Karpas-422 (cell line): ENCODE measurements at regions not wholly inside any gene's neighbourhood (a gene's known extent, or its start where the extent isn't known, plus 50 kb on each side); places are given as distances from the start of the nearest gene placed in this dataset.

Experiments used
- DNase-seq: peaks from one replicate; pipeline ENCODE4 v3.0.0-alpha.2; 2015
- H2AFZ ChIP-seq: fragments of 200-600 bp; sonication (generic); 2 replicates; pipeline ENCODE4 v1.6.1; 2014; ENCODE audit warnings: antibody characterized with exemption, low read length, mixed read lengths
- H3K27ac ChIP-seq: fragments of 200-600 bp; sonication (generic); 2 replicates; pipeline ENCODE4 v1.5.1; 2014; ENCODE audit warnings: mild to moderate bottlenecking, low read length, moderate library complexity
- H3K27me3 ChIP-seq: fragments of 200-600 bp; sonication (generic); 2 replicates; pipeline ENCODE4 v1.6.1; 2014; ENCODE audit warnings: low read length, mixed read lengths
- H3K36me3 ChIP-seq: fragments of 200-600 bp; sonication (generic); 2 replicates; pipeline ENCODE4 v1.6.1; 2014; ENCODE audit warnings: low read length, mixed read lengths; ENCODE audit not compliant: insufficient read depth
- H3K4me1 ChIP-seq: fragments of 200-600 bp; sonication (generic); 2 replicates; pipeline ENCODE4 v1.6.1; 2014; ENCODE audit warnings: mild to moderate bottlenecking, low read length, mixed read lengths
- H3K4me2 ChIP-seq: fragments of 200-600 bp; sonication (generic); 2 replicates; pipeline ENCODE4 v1.6.1; 2014; ENCODE audit warnings: low read length, low read depth, mild to moderate bottlenecking; ENCODE audit not compliant: poor library complexity, severe bottlenecking
- H3K4me3 ChIP-seq: fragments of 200-600 bp; sonication (generic); 2 replicates; pipeline ENCODE4 v1.5.1; 2014; ENCODE audit warnings: mild to moderate bottlenecking, antibody characterized with exemption, low read length, mixed read lengths
- H3K79me2 ChIP-seq: fragments of 200-600 bp; sonication (generic); 2 replicates; pipeline ENCODE4 v1.6.1; 2014; ENCODE audit warnings: mild to moderate bottlenecking, low read length, mixed read lengths
- H3K9ac ChIP-seq: fragments of 200-600 bp; sonication (generic); 2 replicates; pipeline ENCODE4 v1.6.0; 2014; ENCODE audit warnings: low read length
- H3K9me2 ChIP-seq: fragments of 200-600 bp; sonication (generic), shearing (Covaris generic); replicated peaks from 2 replicates; pipeline ENCODE4 v1.6.0; 2014; ENCODE audit warnings: mild to moderate bottlenecking, low read length, moderate library complexity; ENCODE audit not compliant: insufficient read depth
- H3K9me3 ChIP-seq: fragments of 300-700, 200-600 bp; sonication (generic); 2 replicates; pipeline ENCODE4 v1.6.1; 2014; ENCODE audit warnings: low read length, mixed read lengths
- H4K20me1 ChIP-seq: fragments of 200-600 bp; sonication (generic); 2 replicates; pipeline ENCODE4 v1.6.1; 2014; ENCODE audit warnings: mild to moderate bottlenecking, antibody characterized with exemption, low read length, low read depth; ENCODE audit not compliant: insufficient read depth

DNA sequence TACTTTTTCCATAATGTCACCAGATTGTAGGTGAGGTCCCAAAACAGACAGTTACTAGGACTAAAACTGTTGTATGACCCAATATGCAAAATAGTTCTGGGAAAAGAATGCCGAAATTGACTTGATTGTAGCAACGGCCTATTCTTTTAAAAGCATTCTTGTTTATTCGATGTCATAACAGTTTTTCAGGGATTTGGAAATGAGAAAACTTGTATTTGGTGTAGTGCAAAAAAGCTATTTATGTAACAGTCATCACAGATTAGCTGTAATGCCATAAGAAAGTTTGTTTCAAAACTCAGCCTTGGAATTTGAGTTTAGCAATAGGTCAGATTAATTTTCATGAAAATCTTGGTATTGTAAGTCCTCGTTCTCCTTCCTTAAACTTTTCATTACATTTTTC, 69.2 kb upstream of the DIAPH2 start:
- Histone ChIP-seq H3K4me1 (no peaks in the 10 kb centered on the region), H3K9ac (no peak overlapping the region), H3K4me3 (no peak overlapping the region), H3K9me3 (no peaks in the 10 kb centered on the region; the same call in 1 of the 2 replicates), H3K4me2 (no peak overlapping the region), H4K20me1 (no peaks in the 10 kb centered on the region), H3K27me3 (no peaks in the 10 kb centered on the region), H3K27ac (no peak overlapping the region), H3K36me3 (no peaks in the 10 kb centered on the region), H3K9me2 (no peaks in the 10 kb centered on the region), H3K79me2 (no peaks in the 10 kb centered on the region), H2AFZ (no peak overlapping the region)
- no peak for DNase-seq

DNA sequence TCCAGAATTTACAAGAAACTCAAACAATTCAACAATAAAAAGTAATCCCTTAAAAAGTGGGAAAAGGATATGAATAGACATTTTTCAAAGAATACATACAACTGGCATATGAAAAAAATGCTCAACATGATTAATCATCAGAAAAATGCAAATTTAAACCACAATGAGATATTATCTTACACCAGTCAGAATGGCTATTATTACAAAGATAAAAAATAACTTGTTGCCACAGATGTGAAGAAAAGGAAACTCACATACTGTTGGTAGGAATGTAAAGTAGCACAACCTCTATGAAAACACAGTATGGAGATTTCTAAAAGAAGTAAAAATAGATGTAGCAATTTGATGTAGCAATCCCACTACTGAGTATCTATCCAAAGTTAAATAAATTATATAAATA, 65.1 kb upstream of the DIAPH2 start:
- H3K9me2 ChIP-seq = no peaks in the 10 kb centered on the region
- no peaks in the 10 kb centered on the region for H3K4me1 ChIP-seq
- no peaks in the 10 kb centered on the region for H3K36me3 ChIP-seq
- no peak overlapping the region for H3K9ac ChIP-seq
- no peak overlapping the region for H3K4me3 ChIP-seq
- H3K4me2 ChIP-seq = no peak overlapping the region
- no peak overlapping the region for H2AFZ ChIP-seq
- H3K27me3 ChIP-seq = no peaks in the 10 kb centered on the region
- H3K9me3 ChIP-seq = no peaks in the 10 kb centered on the region; the same call in 1 of the 2 replicates
- DNase-seq = no peak
- H3K27ac ChIP-seq = no peak overlapping the region
- no peaks in the 10 kb centered on the region for H3K79me2 ChIP-seq
- no peaks in the 10 kb centered on the region for H4K20me1 ChIP-seq

DNA sequence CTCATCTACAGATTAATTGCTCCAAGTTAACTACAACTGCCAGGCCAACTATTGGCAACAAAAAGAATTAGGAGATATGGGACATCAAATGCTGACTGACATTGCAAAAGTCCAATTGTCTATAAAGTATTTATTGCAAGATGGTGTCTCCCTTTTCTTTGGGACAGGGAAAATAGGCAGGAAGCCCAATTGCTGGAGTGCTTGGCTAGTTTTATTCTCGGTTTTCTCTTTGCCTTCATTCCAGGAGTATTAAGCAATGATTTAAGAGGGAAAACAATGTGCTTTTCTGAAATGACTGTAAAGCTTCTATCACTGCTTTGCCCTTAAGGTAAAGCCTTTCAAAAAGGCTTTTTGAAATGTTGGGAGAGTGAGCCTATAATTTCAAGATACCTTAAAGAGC, 62.8 kb upstream of the DIAPH2 start:
- H3K4me3 ChIP-seq = no peak overlapping the region
- H3K79me2 ChIP-seq = no peaks in the 10 kb centered on the region
- no peaks in the 10 kb centered on the region for H3K36me3 ChIP-seq
- H3K4me1 ChIP-seq = no peaks in the 10 kb centered on the region
- no peak overlapping the region for H3K9ac ChIP-seq
- H3K27ac ChIP-seq = no peak overlapping the region
- H3K9me3 ChIP-seq = no peaks in the 10 kb centered on the region; the same call in 1 of the 2 replicates
- H4K20me1 ChIP-seq = no peaks in the 10 kb centered on the region
- no peak overlapping the region for H2AFZ ChIP-seq
- H3K9me2 ChIP-seq = no peaks in the 10 kb centered on the region
- no peak overlapping the region for H3K4me2 ChIP-seq
- no peak for DNase-seq
- no peaks in the 10 kb centered on the region for H3K27me3 ChIP-seq
